K562 (cell line): ENCODE measurements at regions not wholly inside any gene's neighbourhood (a gene's known extent, or its start where the extent isn't known, plus 50 kb on each side); places are given as distances from the start of the nearest gene placed in this dataset.

Source experiments
- CBX5 ChIP-seq: IDR thresholded peaks from 2 replicates; pipeline ENCODE4 v1.6.1; 2014; ENCODE audit warnings: low read depth, borderline replicate concordance
- DIDO1 ChIP-seq: fragments of 450-650 bp; IDR thresholded peaks from 2 replicates; pipeline ENCODE4 v1.6.1; 2016; ENCODE audit warnings: low read depth, missing biosample characterization, missing genetic modification characterization
- ETS2 ChIP-seq: IDR thresholded peaks from 2 replicates; pipeline ENCODE4 v1.6.1; 2016; ENCODE audit warnings: borderline replicate concordance, missing genetic modification characterization, mild to moderate bottlenecking, moderate library complexity, missing compliant biosample characterization; ENCODE audit not compliant: poor library complexity, severe bottlenecking
- IRF2 ChIP-seq: sonication (generic); formaldehyde crosslinking; IDR thresholded peaks from 2 replicates; pipeline ENCODE4 v1.8.1; 2022; ENCODE audit warnings: mild to moderate bottlenecking, missing genetic modification reagents
- PHF20 ChIP-seq: fragments of 450-650 bp; IDR thresholded peaks from 2 replicates; pipeline ENCODE4 v1.6.1; 2018; ENCODE audit not compliant: partially characterized antibody
- TF ChIP-seq, protein P1 (sequence below): IDR thresholded peaks from 3 replicates; pipeline ENCODE4 v1.6.1; 2011; ENCODE audit warnings: borderline replicate concordance, mild to moderate bottlenecking; ENCODE audit not compliant: insufficient read length, insufficient read depth
- TF ChIP-seq, protein P2 (sequence below), 3 experiments: IDR thresholded peaks in 2 of 3; conservative IDR thresholded peaks in 1 of 3; 2 replicates each; pipeline ENCODE4 v1.5.1; 2011 to 2012; ENCODE audit warnings: low read length in 3 of 3, mild to moderate bottlenecking in 3 of 3, control low read depth in 2 of 3, improper control_type of control experiment in 1 of 3, inconsistent platforms in 1 of 3, low read depth in 1 of 3, mixed read lengths in 1 of 3, moderate library complexity in 1 of 3; ENCODE audit not compliant: insufficient read depth in 2 of 3
- TF ChIP-seq, protein P3 (sequence below): fragments of 450-650 bp; IDR thresholded peaks from 2 replicates; pipeline ENCODE4 v1.6.1; 2016

DNA sequence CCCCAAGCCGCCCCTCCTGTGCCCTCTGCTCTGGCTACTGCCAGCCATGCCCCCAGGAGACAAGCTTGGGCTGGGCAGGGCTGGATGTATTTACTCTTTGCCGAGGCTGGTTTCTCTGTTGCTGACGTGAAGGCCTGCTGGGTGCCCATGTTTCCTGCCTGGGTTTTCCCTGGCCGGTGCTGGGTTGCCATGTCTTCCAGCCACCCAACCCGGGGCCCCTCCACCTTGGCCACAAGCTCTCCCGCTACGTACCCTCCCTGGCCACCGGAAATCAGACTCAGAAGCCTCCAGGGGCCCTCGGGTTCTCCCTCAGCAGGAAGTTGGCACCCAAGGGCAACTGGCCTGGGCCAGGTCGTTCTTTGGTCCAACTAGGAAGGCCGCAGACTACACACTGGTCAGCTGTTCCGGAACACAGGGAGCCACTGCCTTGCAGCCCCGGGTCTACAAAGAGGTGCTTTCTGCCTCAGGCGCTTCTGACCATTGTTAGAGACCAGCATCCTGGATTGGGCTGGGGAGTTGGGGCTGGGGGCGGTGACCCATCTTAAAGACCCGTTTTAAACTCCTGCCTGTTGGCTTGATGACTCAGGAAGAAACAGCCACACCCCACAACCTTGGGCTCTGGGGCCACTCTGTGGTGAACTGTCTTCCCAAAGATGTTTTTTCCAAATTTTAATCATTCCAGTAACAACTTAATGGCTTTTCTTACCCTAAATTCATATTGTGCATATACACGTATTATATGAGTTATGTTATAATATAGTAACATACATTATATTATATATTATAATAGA, 71.2 kb upstream of the RUNX3 start:
- TF ChIP-seq, protein P1, sequence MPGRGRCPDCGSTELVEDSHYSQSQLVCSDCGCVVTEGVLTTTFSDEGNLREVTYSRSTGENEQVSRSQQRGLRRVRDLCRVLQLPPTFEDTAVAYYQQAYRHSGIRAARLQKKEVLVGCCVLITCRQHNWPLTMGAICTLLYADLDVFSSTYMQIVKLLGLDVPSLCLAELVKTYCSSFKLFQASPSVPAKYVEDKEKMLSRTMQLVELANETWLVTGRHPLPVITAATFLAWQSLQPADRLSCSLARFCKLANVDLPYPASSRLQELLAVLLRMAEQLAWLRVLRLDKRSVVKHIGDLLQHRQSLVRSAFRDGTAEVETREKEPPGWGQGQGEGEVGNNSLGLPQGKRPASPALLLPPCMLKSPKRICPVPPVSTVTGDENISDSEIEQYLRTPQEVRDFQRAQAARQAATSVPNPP, result no peak
- TF ChIP-seq, protein P2, sequence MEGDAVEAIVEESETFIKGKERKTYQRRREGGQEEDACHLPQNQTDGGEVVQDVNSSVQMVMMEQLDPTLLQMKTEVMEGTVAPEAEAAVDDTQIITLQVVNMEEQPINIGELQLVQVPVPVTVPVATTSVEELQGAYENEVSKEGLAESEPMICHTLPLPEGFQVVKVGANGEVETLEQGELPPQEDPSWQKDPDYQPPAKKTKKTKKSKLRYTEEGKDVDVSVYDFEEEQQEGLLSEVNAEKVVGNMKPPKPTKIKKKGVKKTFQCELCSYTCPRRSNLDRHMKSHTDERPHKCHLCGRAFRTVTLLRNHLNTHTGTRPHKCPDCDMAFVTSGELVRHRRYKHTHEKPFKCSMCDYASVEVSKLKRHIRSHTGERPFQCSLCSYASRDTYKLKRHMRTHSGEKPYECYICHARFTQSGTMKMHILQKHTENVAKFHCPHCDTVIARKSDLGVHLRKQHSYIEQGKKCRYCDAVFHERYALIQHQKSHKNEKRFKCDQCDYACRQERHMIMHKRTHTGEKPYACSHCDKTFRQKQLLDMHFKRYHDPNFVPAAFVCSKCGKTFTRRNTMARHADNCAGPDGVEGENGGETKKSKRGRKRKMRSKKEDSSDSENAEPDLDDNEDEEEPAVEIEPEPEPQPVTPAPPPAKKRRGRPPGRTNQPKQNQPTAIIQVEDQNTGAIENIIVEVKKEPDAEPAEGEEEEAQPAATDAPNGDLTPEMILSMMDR (IDR thresholded peaks at IDR 0.05 in 2 of 3, conservative IDR thresholded peaks at IDR 0.05 in 1 of 3; ENCODE audit: insufficient read depth in 2 of 3, low read depth in 1 of 3, low read length in 3 of 3), result no peak
- TF ChIP-seq IRF2 (CRISPR knock-in tag) (no peak), CBX5 (no peak), DIDO1 (tag) (no peak), ETS2 (tag) (no peak), PHF20 (no peak)
- TF ChIP-seq, protein P3, sequence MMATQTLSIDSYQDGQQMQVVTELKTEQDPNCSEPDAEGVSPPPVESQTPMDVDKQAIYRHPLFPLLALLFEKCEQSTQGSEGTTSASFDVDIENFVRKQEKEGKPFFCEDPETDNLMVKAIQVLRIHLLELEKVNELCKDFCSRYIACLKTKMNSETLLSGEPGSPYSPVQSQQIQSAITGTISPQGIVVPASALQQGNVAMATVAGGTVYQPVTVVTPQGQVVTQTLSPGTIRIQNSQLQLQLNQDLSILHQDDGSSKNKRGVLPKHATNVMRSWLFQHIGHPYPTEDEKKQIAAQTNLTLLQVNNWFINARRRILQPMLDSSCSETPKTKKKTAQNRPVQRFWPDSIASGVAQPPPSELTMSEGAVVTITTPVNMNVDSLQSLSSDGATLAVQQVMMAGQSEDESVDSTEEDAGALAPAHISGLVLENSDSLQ, result no peak
